PFSK-1 (cell line): ENCODE measurements at regions not wholly inside any gene's neighbourhood (a gene's known extent, or its start where the extent isn't known, plus 50 kb on each side); places are given as distances from the start of the nearest gene placed in this dataset.

Experiments
- POLR2AphosphoS5 ChIP-seq: IDR thresholded peaks from 2 replicates; pipeline ENCODE4 v1.6.1; 2012; ENCODE audit warnings: low read depth, mild to moderate bottlenecking, control low read depth, low read length, moderate library complexity
- REST ChIP-seq, 2 experiments: IDR thresholded peaks; 2 replicates each; pipeline versions ENCODE4 v1.6.1 to v1.8.0; 2011 to 2012; ENCODE audit warnings: low read depth in 2 of 2, low read length in 2 of 2, control low read depth in 1 of 2, inconsistent platforms in 1 of 2, mild to moderate bottlenecking in 1 of 2, moderate library complexity in 1 of 2; ENCODE audit not compliant: insufficient read depth in 1 of 2

GRCh38 chr5:74460694-74461093, 179.8 kb downstream of the ENC1 start:
- no peak for TF ChIP-seq REST (IDR thresholded peaks at IDR 0.05; ENCODE audit: insufficient read depth in 1 of 2, low read depth in 2 of 2, low read length in 2 of 2)
- TF ChIP-seq POLR2AphosphoS5: no peak
